ENCODE measurements at regions not wholly inside any gene's neighbourhood (a gene's known extent, or its start where the extent isn't known, plus 50 kb on each side); places are given as distances from the start of the nearest gene placed in this dataset.

- no peak for DNase-seq
- WGBS, 4 donors = 62 to 76% (median 69%) methylated on average over 3 of the region's 3 CpGs
Observed at GRCh38 chr4:19298998-19299397, 952.7 kb upstream of the SLIT2 start.

GRCh38 chr4:19293781-19294180, 957.9 kb upstream of the SLIT2 start:
- Histone ChIP-seq H3K27ac (no peak overlapping the region), H3K27me3 (no peaks in the 10 kb centered on the region), H3K9me3 (replicated peaks in 1 of 3) (peaks cover 0 to 4% (median 0%) of the 10 kb centered on the region in 3 donors), H3K4me3 (no peak overlapping the region), H3K36me3 (replicated peaks in 1 of 2) (no peaks in the 10 kb centered on the region), H3K4me1 (replicated peaks in 1 of 2) (no peaks in the 10 kb centered on the region)
- DNase-seq = no peak
- WGBS, 4 donors = 85 to 93% (median 91%) methylated on average over 1 of the region's 1 CpG
- intact Hi-C loops (cut with DNase I) = no loop called here
- TF ChIP-seq CTCF (IDR thresholded peaks at IDR 0.05) = no peak
- TF ChIP-seq POLR2A (IDR thresholded peaks at IDR 0.05) = no peak

More at GRCh38 chr4:19298998-19299397, 952.7 kb upstream of the SLIT2 start:
- Histone ChIP-seq H3K4me1 (replicated peaks in 1 of 2) (no peaks in the 10 kb centered on the region), H3K4me3 (no peak overlapping the region), H3K9me3 (replicated peaks in 1 of 3) (no peaks in the 10 kb centered on the region), H3K27me3 (no peaks in the 10 kb centered on the region), H3K36me3 (replicated peaks in 1 of 2) (no peaks in the 10 kb centered on the region), H3K27ac (no peak overlapping the region)
- TF ChIP-seq CTCF (IDR thresholded peaks at IDR 0.05) (no peak), POLR2A (IDR thresholded peaks at IDR 0.05) (no peak)
- intact Hi-C loops (cut with DNase I) = no loop called here

DNA sequence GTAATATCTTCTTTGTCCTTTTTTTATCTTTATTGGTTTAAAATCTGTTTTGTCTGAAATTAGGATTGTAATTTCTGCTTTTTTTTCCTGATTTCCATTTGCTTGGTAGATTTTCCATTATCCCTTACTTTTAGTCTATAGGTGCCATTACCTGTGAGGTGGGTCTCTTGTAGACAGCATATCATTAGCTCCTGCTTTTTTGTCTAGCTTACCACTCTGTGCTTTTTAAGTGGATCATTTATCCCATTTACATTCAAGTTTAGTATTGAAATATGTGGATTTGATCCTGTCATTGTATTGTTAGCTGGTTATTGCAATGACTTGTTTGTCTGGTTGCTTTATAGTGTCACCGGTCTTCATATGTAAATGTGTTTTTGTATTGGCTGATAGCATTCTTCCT, 958.6 kb upstream of the SLIT2 start:
- 0 to 98% (median 69%) methylated on average over 1 of the region's 1 CpG for WGBS, 4 donors
- DNase-seq = no peak
- peaks cover 0 to 4% (median 0%) of the 10 kb centered on the region in 3 donors for H3K9me3 ChIP-seq (replicated peaks in 1 of 3)
- no peak for TF ChIP-seq CTCF (IDR thresholded peaks at IDR 0.05)
- no peak for TF ChIP-seq POLR2A (IDR thresholded peaks at IDR 0.05)
- no peaks in the 10 kb centered on the region for H3K4me1 ChIP-seq (replicated peaks in 1 of 2)
- H3K27ac ChIP-seq = no peak overlapping the region
- no peaks in the 10 kb centered on the region for H3K27me3 ChIP-seq
- H3K4me3 ChIP-seq = no peak overlapping the region
- intact Hi-C loops (cut with DNase I) = no loop called here
- no peaks in the 10 kb centered on the region for H3K36me3 ChIP-seq (replicated peaks in 1 of 2)

- Histone ChIP-seq H3K36me3 (replicated peaks in 1 of 2) (no peaks in the 10 kb centered on the region), H3K9me3 (replicated peaks in 1 of 3) (no peaks in the 10 kb centered on the region), H3K4me3 (no peak overlapping the region), H3K27me3 (no peaks in the 10 kb centered on the region), H3K27ac (no peak overlapping the region), H3K4me1 (replicated peaks in 1 of 2) (no peaks in the 10 kb centered on the region)
- no peak for DNase-seq
- WGBS, 4 donors = 77 to 89% (median 87%) methylated on average over 1 of the region's 1 CpG
- intact Hi-C loops (cut with DNase I) = no loop called here
- no peak for TF ChIP-seq POLR2A (IDR thresholded peaks at IDR 0.05)
- no peak for TF ChIP-seq CTCF (IDR thresholded peaks at IDR 0.05)
Observed at GRCh38 chr4:19286924-19287323, 964.8 kb upstream of the SLIT2 start.

Data from adrenal gland (tissue), 9 donors.